ENCODE measurements at regions not wholly inside any gene's neighbourhood (a gene's known extent, or its start where the extent isn't known, plus 50 kb on each side); places are given as distances from the start of the nearest gene placed in this dataset.

- ATAC-seq (no peak), FAIRE-seq (no peak), DNase-seq (no peak)
- no peak for TF ChIP-seq CTCF (IDR thresholded peaks at IDR 0.05)
- Histone ChIP-seq H3K36me3 (no peaks in the 10 kb centered on the region), H3K27ac (no peak overlapping the region), H3K4me1 (no peaks in the 10 kb centered on the region), H3K27me3 (no peaks in the 10 kb centered on the region), H3K4me3 (no peak overlapping the region), H3K9me3 (no peaks in the 10 kb centered on the region)
- intact Hi-C loops (cut with DNase I): loop anchor here in 1 of 3 donors (5.0 kb wide), 1 partner anchor 220 kb away; no protein-coding TSS in a partner anchor
- WGBS, 2 donors: 58 to 69% methylated on average over 3 of the region's 3 CpGs
These were observed 180.3 kb upstream of the PKDCC start for GRCh38 chr2:41867553-41867952.

- peak; percentile 70 to 83 (median 76) for TF ChIP-seq CTCF (IDR thresholded peaks at IDR 0.05)
- no peaks in the 10 kb centered on the region for H3K27me3 ChIP-seq
- no peak overlapping the region for H3K4me3 ChIP-seq
- H3K36me3 ChIP-seq: no peaks in the 10 kb centered on the region
- peak; percentile 89 to 95 (median 94) for ATAC-seq
- no peak for FAIRE-seq
- 27% methylated on average over 3 of the region's 3 CpGs for WGBS, 2 donors
- no peaks in the 10 kb centered on the region for H3K9me3 ChIP-seq
- DNase-seq: peak in 5 of 6 donors; percentile 44 to 89 (median 70)
- H3K27ac ChIP-seq: no peak overlapping the region
- intact Hi-C loops (cut with DNase I): loop anchor here (5.0 kb wide), 2 partner anchors 213 to 218 kb away; no protein-coding TSS in a partner anchor
- no peaks in the 10 kb centered on the region for H3K4me1 ChIP-seq
These were observed 178.1 kb upstream of the PKDCC start for GRCh38 chr2:41869542-41870264.

GRCh38 chr2:41870265-41870585, 177.6 kb upstream of the PKDCC start:
- Histone ChIP-seq H3K9me3 (no peaks in the 10 kb centered on the region), H3K4me1 (no peaks in the 10 kb centered on the region), H3K27me3 (no peaks in the 10 kb centered on the region), H3K4me3 (no peak overlapping the region), H3K27ac (no peak overlapping the region), H3K36me3 (no peaks in the 10 kb centered on the region)
- FAIRE-seq (no peak), ATAC-seq (peak in 2 of 4 donors; percentile 17), DNase-seq (no peak)
- WGBS, 2 donors: 64 to 72% methylated on average over 6 of the region's 6 CpGs
- TF ChIP-seq CTCF (IDR thresholded peaks at IDR 0.05): no peak
- intact Hi-C loops (cut with DNase I): loop anchor here in 2 of 3 donors (5.0 kb wide), 2 partner anchors 212 to 217 kb away; no protein-coding TSS in a partner anchor

GRCh38 chr2:41871080-41871479, 176.7 kb upstream of the PKDCC start:
- FAIRE-seq (no peak), ATAC-seq (no peak), DNase-seq (no peak)
- intact Hi-C loops (cut with DNase I): loop anchor here in 2 of 3 donors (5.0 kb wide), 2 partner anchors 211 to 216 kb away; no protein-coding TSS in a partner anchor
- Histone ChIP-seq H3K27ac (no peak overlapping the region), H3K9me3 (no peaks in the 10 kb centered on the region), H3K4me1 (no peaks in the 10 kb centered on the region), H3K36me3 (no peaks in the 10 kb centered on the region), H3K4me3 (no peak overlapping the region), H3K27me3 (no peaks in the 10 kb centered on the region)
- no peak for TF ChIP-seq CTCF (IDR thresholded peaks at IDR 0.05)
- 64 to 78% methylated on average over 9 of the region's 9 CpGs for WGBS, 2 donors

GRCh38 chr2:41872646-41873045, 175.2 kb upstream of the PKDCC start:
- H3K36me3 ChIP-seq: no peaks in the 10 kb centered on the region
- H3K9me3 ChIP-seq: no peaks in the 10 kb centered on the region
- H3K4me1 ChIP-seq: no peaks in the 10 kb centered on the region
- no peaks in the 10 kb centered on the region for H3K27me3 ChIP-seq
- ATAC-seq (no peak), DNase-seq (no peak), FAIRE-seq (no peak)
- no peak overlapping the region for H3K4me3 ChIP-seq
- H3K27ac ChIP-seq: no peak overlapping the region
- TF ChIP-seq CTCF (IDR thresholded peaks at IDR 0.05): no peak
- 53 to 59% methylated on average over 3 of the region's 3 CpGs for WGBS, 2 donors
- intact Hi-C loops (cut with DNase I): loop anchor here in 2 of 3 donors (5.0 kb wide), 2 partner anchors 210 to 215 kb away; no protein-coding TSS in a partner anchor

Data from pancreas (tissue), 10 donors.